GM23338 (cell line): ENCODE measurements at regions not wholly inside any gene's neighbourhood (a gene's known extent, or its start where the extent isn't known, plus 50 kb on each side); places are given as distances from the start of the nearest gene placed in this dataset.

Experiments used
- ATAC-seq: fragments of 200-7000 bp; cut with Tn5 transposase; 3 replicates; pipeline ENCODE4 v1.9.1; 2020
- DNase-seq: peaks from one replicate; pipeline ENCODE4 v3.0.0-alpha.2; 2015; ENCODE audit warnings: low spot score
- H2AFZ ChIP-seq: fragments of 200-600 bp; sonication (generic); 2 replicates; pipeline ENCODE4 v1.8.0; 2016; ENCODE audit warnings: antibody characterized with exemption, mild to moderate bottlenecking, moderate library complexity
- H3F3A ChIP-seq: fragments of 200-600 bp; sonication (generic); replicated peaks from 2 replicates; pipeline ENCODE4 v1.8.0; 2017; ENCODE audit warnings: antibody characterized with exemption, mixed run types, low read depth
- H3K27ac ChIP-seq: fragments of 200-600 bp; sonication (generic); 2 replicates; pipeline ENCODE4 v1.6.1; 2016; ENCODE audit warnings: low read depth
- H3K27me3 ChIP-seq: fragments of 200-600 bp; sonication (generic); 2 replicates; pipeline ENCODE4 v1.8.0; 2016; ENCODE audit warnings: mild to moderate bottlenecking, mixed run types, moderate library complexity; ENCODE audit not compliant: insufficient read depth
- H3K36me3 ChIP-seq: fragments of 200-600 bp; sonication (generic); 2 replicates; pipeline ENCODE4 v1.8.0; 2016; ENCODE audit warnings: mild to moderate bottlenecking; ENCODE audit not compliant: insufficient read depth
- H3K4me1 ChIP-seq: fragments of 200-600 bp; sonication (generic); 2 replicates; pipeline ENCODE4 v1.8.0; 2016; ENCODE audit warnings: mild to moderate bottlenecking, moderate library complexity; ENCODE audit not compliant: insufficient read depth
- H3K4me2 ChIP-seq: fragments of 200-600 bp; sonication (generic); 2 replicates; pipeline ENCODE4 v1.7.1; 2017; ENCODE audit warnings: mixed run types
- H3K4me3 ChIP-seq: fragments of 200-600 bp; sonication (generic); 2 replicates; pipeline ENCODE4 v1.6.1; 2016; ENCODE audit warnings: mixed run types
- H3K79me2 ChIP-seq: fragments of 200-600 bp; sonication (generic); replicated peaks from 2 replicates; pipeline ENCODE4 v1.8.0; 2017; ENCODE audit warnings: mild to moderate bottlenecking; ENCODE audit not compliant: insufficient read depth
- H3K9me2 ChIP-seq: fragments of 200-600 bp; sonication (generic); 2 replicates; pipeline ENCODE4 v1.8.0; 2017; ENCODE audit not compliant: insufficient read depth
- H4K20me1 ChIP-seq: fragments of 200-600 bp; sonication (generic); replicated peaks from 2 replicates; pipeline ENCODE4 v1.8.0; 2017; ENCODE audit warnings: mild to moderate bottlenecking; ENCODE audit not compliant: insufficient read depth
- H3K27ac Mint-ChIP-seq: 2 replicates; pipeline ENCODE4 v1.8.0; 2020; ENCODE audit warnings: inconsistent platforms, mild to moderate bottlenecking, moderate library complexity, mixed read lengths
- H3K27me3 Mint-ChIP-seq: 3 replicates; pipeline ENCODE4 v1.8.0; 2022; ENCODE audit warnings: low read depth, mild to moderate bottlenecking, moderate library complexity, mixed read lengths, inconsistent platforms; ENCODE audit not compliant: insufficient read depth, poor library complexity
- H3K36me3 Mint-ChIP-seq: 3 replicates; pipeline ENCODE4 v1.8.0; 2021; ENCODE audit warnings: low read depth, mild to moderate bottlenecking, inconsistent platforms, moderate library complexity, mixed read lengths
- H3K4me1 Mint-ChIP-seq: 3 replicates; pipeline ENCODE4 v1.8.0; 2020; ENCODE audit warnings: mild to moderate bottlenecking, inconsistent platforms, mixed read lengths
- H3K4me3 Mint-ChIP-seq: 3 replicates; pipeline ENCODE4 v1.8.0; 2021; ENCODE audit warnings: moderate library complexity, mild to moderate bottlenecking, inconsistent platforms, mixed read lengths
- H3K9me3 Mint-ChIP-seq: 3 replicates; pipeline ENCODE4 v1.8.0; 2020; ENCODE audit warnings: moderate library complexity, mild to moderate bottlenecking, inconsistent platforms, mixed read lengths
- CREB1 ChIP-seq: fragments of 250-450 bp; sonication (Bioruptor Pico); IDR thresholded peaks from 2 replicates; pipeline ENCODE4 v1.5.0; 2020; ENCODE audit warnings: low read depth, mild to moderate bottlenecking, moderate library complexity
- CTCF ChIP-seq, 2 experiments: fragments of 200-600 bp in 1 of 2; sonication (generic) in 1 of 2; conservative IDR thresholded peaks; 2 replicates each; pipeline versions ENCODE4 v1.5.1 to v1.6.1; 2016 to 2017; ENCODE audit warnings: antibody characterized with exemption in 2 of 2, low read depth in 2 of 2, mild to moderate bottlenecking in 2 of 2, moderate library complexity in 1 of 2
- ETS1 ChIP-seq: IDR thresholded peaks from 2 replicates; pipeline ENCODE4 v1.6.1; 2016; ENCODE audit warnings: antibody characterized with exemption
- EZH2 ChIP-seq: fragments of 200-600 bp; sonication (generic); IDR thresholded peaks from one replicate; pipeline ENCODE4 v1.8.0; 2017; ENCODE audit warnings: antibody characterized with exemption, mild to moderate bottlenecking, low read depth; ENCODE audit not compliant: unreplicated experiment
- NANOG ChIP-seq: IDR thresholded peaks from 2 replicates; pipeline ENCODE4 v1.6.1; 2016; ENCODE audit warnings: antibody characterized with exemption, borderline replicate concordance
- POLR2AphosphoS5 ChIP-seq: IDR thresholded peaks from 2 replicates; pipeline ENCODE4 v1.6.1; 2016; ENCODE audit warnings: antibody characterized with exemption, low read depth
- REST ChIP-seq: IDR thresholded peaks from one replicate; pipeline ENCODE4 v1.6.1; 2018; ENCODE audit warnings: antibody characterized with exemption; ENCODE audit not compliant: unreplicated experiment
- STAT1 ChIP-seq: IDR thresholded peaks from one replicate; pipeline ENCODE4 v1.6.1; 2016; ENCODE audit warnings: antibody characterized with exemption; ENCODE audit not compliant: unreplicated experiment
- ZNF331 ChIP-seq: fragments of 250-450 bp; sonication (Bioruptor Pico); IDR thresholded peaks from 2 replicates; pipeline ENCODE4 v1.5.0; 2020; ENCODE audit warnings: low read depth, mild to moderate bottlenecking, moderate library complexity
- ZNF462 ChIP-seq: fragments of 250-450 bp; sonication (Bioruptor Pico); IDR thresholded peaks from 2 replicates; pipeline ENCODE4 v1.5.0; 2020; ENCODE audit warnings: mild to moderate bottlenecking, moderate library complexity

GRCh38 chr7:52369922-52370321 is 665.5 kb upstream of the POM121L12 start:
- Mint-ChIP-seq H3K4me3 (no peak overlapping the region), H3K27ac (no peak overlapping the region), H3K9me3 (no peaks in the 10 kb centered on the region), H3K27me3 (peaks cover 1% of the 10 kb centered on the region), H3K4me1 (no peaks in the 10 kb centered on the region; the same call in 2 of the 3 replicates), H3K36me3 (no peaks in the 10 kb centered on the region; the same call in 1 of the 3 replicates)
- Histone ChIP-seq H4K20me1 (no peaks in the 10 kb centered on the region), H3K4me3 (no peak overlapping the region), H2AFZ (no peak overlapping the region), H3K4me1 (no peaks in the 10 kb centered on the region), H3K27ac (no peak overlapping the region), H3F3A (no peaks in the 10 kb centered on the region), H3K9me2 (peaks cover 22% of the 10 kb centered on the region), H3K27me3 (no peaks in the 10 kb centered on the region), H3K79me2 (no peaks in the 10 kb centered on the region), H3K36me3 (no peaks in the 10 kb centered on the region), H3K4me2 (no peak overlapping the region)
- DNase-seq (no peak), ATAC-seq (no peak)
- TF ChIP-seq POLR2AphosphoS5 (no peak), EZH2 (no peak), STAT1 (no peak), CREB1 (no peak), ZNF331 (CRISPR knock-in tag) (no peak), ETS1 (no peak), CTCF (conservative IDR thresholded peaks at IDR 0.05; ENCODE audit: low read depth in 2 of 2) (no peak), REST (no peak), ZNF462 (CRISPR knock-in tag) (no peak), NANOG (no peak)
